ENCODE measurements at regions not wholly inside any gene's neighbourhood (a gene's known extent, or its start where the extent isn't known, plus 50 kb on each side); places are given as distances from the start of the nearest gene placed in this dataset.

DNA sequence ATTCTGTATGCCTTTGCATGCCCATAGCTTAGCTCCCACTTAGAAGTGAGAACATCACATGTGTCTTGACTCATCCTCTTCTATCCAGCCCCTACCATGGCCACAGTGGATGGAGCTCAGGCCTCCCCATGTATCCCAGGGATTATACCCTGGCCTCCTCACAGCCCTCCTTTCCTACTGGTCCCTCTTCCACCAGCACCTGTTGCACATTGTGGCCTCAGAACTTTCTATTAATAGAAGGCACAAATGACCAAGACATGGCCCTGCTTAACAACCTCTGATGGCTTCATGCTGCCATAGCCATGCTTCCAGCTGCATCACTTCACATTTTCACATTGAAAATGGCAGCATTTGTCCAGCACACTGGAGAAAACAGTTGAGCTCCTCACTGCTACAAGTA lies 315.4 kb downstream of the CDK5RAP2 start:
- Histone ChIP-seq H3K9ac (ENCODE audit: low read length) (no peak overlapping the region), H3K9me3 (replicated peaks; ENCODE audit: insufficient read depth, low read length) (no peaks in the 10 kb centered on the region), H3K27me3 (replicated peaks; ENCODE audit: insufficient read depth, low read length) (no peaks in the 10 kb centered on the region), H3K9me2 (replicated peaks; ENCODE audit: insufficient read depth, low read length) (no peaks in the 10 kb centered on the region), H3F3A (ENCODE audit: insufficient read depth, low read length) (no peaks in the 10 kb centered on the region), H3K4me3 (ENCODE audit: low read length) (no peak overlapping the region), H3K4me2 (ENCODE audit: low read depth, low read length) (no peak overlapping the region), H3K27ac (ENCODE audit: low read length) (no peak overlapping the region), H3K79me2 (ENCODE audit: low read length) (no peaks in the 10 kb centered on the region), H2AFZ (ENCODE audit: low read length) (no peak overlapping the region), H4K20me1 (ENCODE audit: insufficient read depth, low read length) (no peaks in the 10 kb centered on the region), H3K36me3 (replicated peaks; ENCODE audit: insufficient read depth, low read length) (no peaks in the 10 kb centered on the region), H3K4me1 (ENCODE audit: low read length) (no peaks in the 10 kb centered on the region)
- no peak for DNase-seq
- TF ChIP-seq EZH2phosphoT487 (IDR thresholded peaks at IDR 0.05; ENCODE audit: low read length) (no peak), EZH2 (optimal IDR thresholded peaks at IDR 0.05; ENCODE audit: low read depth, low read length) (no peak)
- TF ChIP-seq, protein P1, sequence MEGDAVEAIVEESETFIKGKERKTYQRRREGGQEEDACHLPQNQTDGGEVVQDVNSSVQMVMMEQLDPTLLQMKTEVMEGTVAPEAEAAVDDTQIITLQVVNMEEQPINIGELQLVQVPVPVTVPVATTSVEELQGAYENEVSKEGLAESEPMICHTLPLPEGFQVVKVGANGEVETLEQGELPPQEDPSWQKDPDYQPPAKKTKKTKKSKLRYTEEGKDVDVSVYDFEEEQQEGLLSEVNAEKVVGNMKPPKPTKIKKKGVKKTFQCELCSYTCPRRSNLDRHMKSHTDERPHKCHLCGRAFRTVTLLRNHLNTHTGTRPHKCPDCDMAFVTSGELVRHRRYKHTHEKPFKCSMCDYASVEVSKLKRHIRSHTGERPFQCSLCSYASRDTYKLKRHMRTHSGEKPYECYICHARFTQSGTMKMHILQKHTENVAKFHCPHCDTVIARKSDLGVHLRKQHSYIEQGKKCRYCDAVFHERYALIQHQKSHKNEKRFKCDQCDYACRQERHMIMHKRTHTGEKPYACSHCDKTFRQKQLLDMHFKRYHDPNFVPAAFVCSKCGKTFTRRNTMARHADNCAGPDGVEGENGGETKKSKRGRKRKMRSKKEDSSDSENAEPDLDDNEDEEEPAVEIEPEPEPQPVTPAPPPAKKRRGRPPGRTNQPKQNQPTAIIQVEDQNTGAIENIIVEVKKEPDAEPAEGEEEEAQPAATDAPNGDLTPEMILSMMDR (IDR thresholded peaks at IDR 0.05; ENCODE audit: low read length): no peak

DNA sequence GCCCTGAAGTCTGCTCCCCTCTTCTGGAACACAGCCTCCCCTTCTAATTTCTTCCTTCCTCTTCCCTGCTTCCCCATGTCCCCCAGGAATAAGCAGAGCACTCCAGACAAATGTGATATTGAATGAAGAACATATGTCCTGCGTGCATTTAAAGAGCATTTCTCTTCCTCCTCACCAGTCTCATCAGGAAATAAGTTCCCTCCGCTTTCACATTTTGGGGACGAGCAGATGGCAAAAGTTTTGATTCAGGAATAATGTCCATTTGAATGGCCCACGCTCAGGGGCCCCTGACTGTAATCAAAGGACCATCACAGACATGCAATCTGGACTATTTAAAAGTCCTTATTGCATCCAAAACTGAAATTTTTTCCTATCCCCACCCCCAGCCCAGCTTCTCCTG lies 316.1 kb downstream of the CDK5RAP2 start:
- Histone ChIP-seq H3K4me3 (ENCODE audit: low read length) (no peak overlapping the region), H2AFZ (ENCODE audit: low read length) (no peak overlapping the region), H4K20me1 (ENCODE audit: insufficient read depth, low read length) (no peaks in the 10 kb centered on the region), H3K9me2 (replicated peaks; ENCODE audit: insufficient read depth, low read length) (no peaks in the 10 kb centered on the region), H3K79me2 (ENCODE audit: low read length) (no peaks in the 10 kb centered on the region), H3K36me3 (replicated peaks; ENCODE audit: insufficient read depth, low read length) (no peaks in the 10 kb centered on the region), H3K27me3 (replicated peaks; ENCODE audit: insufficient read depth, low read length) (no peaks in the 10 kb centered on the region), H3K9me3 (replicated peaks; ENCODE audit: insufficient read depth, low read length) (no peaks in the 10 kb centered on the region), H3K4me1 (ENCODE audit: low read length) (no peaks in the 10 kb centered on the region), H3K4me2 (ENCODE audit: low read depth, low read length) (no peak overlapping the region), H3F3A (ENCODE audit: insufficient read depth, low read length) (no peaks in the 10 kb centered on the region), H3K27ac (ENCODE audit: low read length) (no peak overlapping the region), H3K9ac (ENCODE audit: low read length) (no peak overlapping the region)
- TF ChIP-seq EZH2 (optimal IDR thresholded peaks at IDR 0.05; ENCODE audit: low read depth, low read length) (no peak), EZH2phosphoT487 (IDR thresholded peaks at IDR 0.05; ENCODE audit: low read length) (no peak)
- TF ChIP-seq, protein P1 (IDR thresholded peaks at IDR 0.05; ENCODE audit: low read length): no peak
- DNase-seq: no peak

DNA sequence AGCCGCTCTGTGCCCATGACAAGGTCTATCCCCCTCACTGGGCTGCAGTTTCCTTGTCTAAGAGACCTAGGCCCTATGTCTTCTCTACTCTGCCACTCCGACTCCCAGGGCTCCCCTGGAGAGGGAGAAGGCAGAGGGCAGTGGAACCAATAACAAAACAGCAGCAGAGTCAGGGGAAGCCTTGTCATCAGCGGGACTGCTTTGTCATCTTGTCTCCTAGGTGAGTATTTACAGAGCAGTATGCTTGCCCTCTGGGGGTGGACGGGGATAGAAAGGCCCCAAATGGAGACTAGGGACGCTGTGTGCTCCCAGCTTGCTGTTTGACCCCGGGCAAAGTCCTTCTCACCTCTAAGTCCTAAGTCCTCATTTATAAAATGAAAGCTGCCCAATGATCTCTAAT lies 318.5 kb downstream of the CDK5RAP2 start:
- H3K4me3 ChIP-seq (ENCODE audit: low read length): no peak overlapping the region
- no peaks in the 10 kb centered on the region for H3K79me2 ChIP-seq (ENCODE audit: low read length)
- no peak overlapping the region for H3K27ac ChIP-seq (ENCODE audit: low read length)
- no peaks in the 10 kb centered on the region for H3K9me3 ChIP-seq (replicated peaks; ENCODE audit: insufficient read depth, low read length)
- H2AFZ ChIP-seq (ENCODE audit: low read length): no peak overlapping the region
- TF ChIP-seq, protein P1 (IDR thresholded peaks at IDR 0.05; ENCODE audit: low read length): no peak
- TF ChIP-seq EZH2phosphoT487 (IDR thresholded peaks at IDR 0.05; ENCODE audit: low read length): no peak
- no peak for TF ChIP-seq EZH2 (optimal IDR thresholded peaks at IDR 0.05; ENCODE audit: low read depth, low read length)
- no peaks in the 10 kb centered on the region for H3F3A ChIP-seq (ENCODE audit: insufficient read depth, low read length)
- no peaks in the 10 kb centered on the region for H4K20me1 ChIP-seq (ENCODE audit: insufficient read depth, low read length)
- H3K4me2 ChIP-seq (ENCODE audit: low read depth, low read length): no peak overlapping the region
- H3K9ac ChIP-seq (ENCODE audit: low read length): no peak overlapping the region
- H3K4me1 ChIP-seq (ENCODE audit: low read length): no peaks in the 10 kb centered on the region
- H3K36me3 ChIP-seq (replicated peaks; ENCODE audit: insufficient read depth, low read length): no peaks in the 10 kb centered on the region
- H3K9me2 ChIP-seq (replicated peaks; ENCODE audit: insufficient read depth, low read length): no peaks in the 10 kb centered on the region
- H3K27me3 ChIP-seq (replicated peaks; ENCODE audit: insufficient read depth, low read length): no peaks in the 10 kb centered on the region
- DNase-seq: no peak

Data from MM.1S (cell line).